Cardiac muscle cell (in vitro differentiated cells and primary cell): ENCODE measurements at regions not wholly inside any gene's neighbourhood (a gene's known extent, or its start where the extent isn't known, plus 50 kb on each side); places are given as distances from the start of the nearest gene placed in this dataset.

ENCODE experiments used
- DNase-seq, 2 donors: peaks; one replicate each; pipeline versions ENCODE4 v3.0.0 to v3.0.0-alpha.2; 2010 to 2017; ENCODE audit warnings: low read depth in 1 of 2, low spot score in 1 of 2
- H3K27ac ChIP-seq: fragments of 200-600 bp; sonication (generic); 2 replicates; pipeline ENCODE4 v1.5.1; 2016
- H3K27me3 ChIP-seq: fragments of 200-600 bp; sonication (generic); 2 replicates; pipeline ENCODE4 v1.6.0; 2016; ENCODE audit warnings: control low read depth
- H3K36me3 ChIP-seq: fragments of 200-600 bp; sonication (generic); 2 replicates; pipeline ENCODE4 v1.5.1; 2016; ENCODE audit warnings: control low read depth
- H3K4me1 ChIP-seq: fragments of 200-600 bp; sonication (generic); 2 replicates; pipeline ENCODE4 v1.8.1; 2017; ENCODE audit warnings: low read depth, mild to moderate bottlenecking, mixed run types
- H3K4me3 ChIP-seq: fragments of 200-600 bp; sonication (generic); 2 replicates; pipeline ENCODE4 v1.5.1; 2016; ENCODE audit warnings: mild to moderate bottlenecking
- H3K9me3 ChIP-seq: fragments of 200-600 bp; sonication (generic); 2 replicates; pipeline ENCODE4 v1.5.1; 2017; ENCODE audit warnings: low read depth, mild to moderate bottlenecking, control low read depth
- CTCF ChIP-seq: IDR thresholded peaks from 2 replicates; pipeline ENCODE4 v1.5.1; 2012; ENCODE audit warnings: low read depth, mild to moderate bottlenecking, low read length

- Histone ChIP-seq H3K36me3 (no peaks in the 10 kb centered on the region), H3K4me1 (no peaks in the 10 kb centered on the region), H3K27me3 (no peaks in the 10 kb centered on the region), H3K4me3 (no peak overlapping the region), H3K9me3 (no peaks in the 10 kb centered on the region), H3K27ac (no peak overlapping the region)
- no peak for DNase-seq
- no peak for TF ChIP-seq CTCF
Observed at GRCh38 chr14:104277416-104278213, 139.2 kb downstream of the KIF26A start.

DNA sequence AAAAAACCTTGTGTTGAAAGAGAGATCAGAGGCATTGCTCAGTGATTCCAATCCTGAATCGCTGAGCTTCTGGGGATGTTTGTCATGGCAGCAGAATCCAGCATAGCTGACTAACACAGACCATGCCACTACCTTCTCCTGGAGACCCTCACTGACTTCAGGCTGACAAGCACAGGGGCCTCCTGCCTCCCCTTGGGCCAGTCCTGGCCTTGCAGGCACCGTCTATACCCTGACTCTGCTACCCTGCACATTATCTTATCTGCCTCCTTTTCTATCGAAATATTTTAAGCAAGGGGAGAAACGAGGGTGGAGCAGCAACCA, 139.8 kb downstream of the KIF26A start:
- Histone ChIP-seq H3K4me3 (no peak overlapping the region), H3K36me3 (no peaks in the 10 kb centered on the region), H3K9me3 (no peaks in the 10 kb centered on the region), H3K27me3 (no peaks in the 10 kb centered on the region), H3K27ac (no peak overlapping the region), H3K4me1 (no peaks in the 10 kb centered on the region)
- no peak for DNase-seq
- no peak for TF ChIP-seq CTCF

- Histone ChIP-seq H3K4me1 (no peaks in the 10 kb centered on the region), H3K9me3 (no peaks in the 10 kb centered on the region), H3K4me3 (no peak overlapping the region), H3K27ac (no peak overlapping the region), H3K27me3 (no peaks in the 10 kb centered on the region), H3K36me3 (no peaks in the 10 kb centered on the region)
- no peak for DNase-seq
- TF ChIP-seq CTCF: no peak
Observed at GRCh38 chr14:104280085-104280901, 141.9 kb downstream of the KIF26A start.

DNA sequence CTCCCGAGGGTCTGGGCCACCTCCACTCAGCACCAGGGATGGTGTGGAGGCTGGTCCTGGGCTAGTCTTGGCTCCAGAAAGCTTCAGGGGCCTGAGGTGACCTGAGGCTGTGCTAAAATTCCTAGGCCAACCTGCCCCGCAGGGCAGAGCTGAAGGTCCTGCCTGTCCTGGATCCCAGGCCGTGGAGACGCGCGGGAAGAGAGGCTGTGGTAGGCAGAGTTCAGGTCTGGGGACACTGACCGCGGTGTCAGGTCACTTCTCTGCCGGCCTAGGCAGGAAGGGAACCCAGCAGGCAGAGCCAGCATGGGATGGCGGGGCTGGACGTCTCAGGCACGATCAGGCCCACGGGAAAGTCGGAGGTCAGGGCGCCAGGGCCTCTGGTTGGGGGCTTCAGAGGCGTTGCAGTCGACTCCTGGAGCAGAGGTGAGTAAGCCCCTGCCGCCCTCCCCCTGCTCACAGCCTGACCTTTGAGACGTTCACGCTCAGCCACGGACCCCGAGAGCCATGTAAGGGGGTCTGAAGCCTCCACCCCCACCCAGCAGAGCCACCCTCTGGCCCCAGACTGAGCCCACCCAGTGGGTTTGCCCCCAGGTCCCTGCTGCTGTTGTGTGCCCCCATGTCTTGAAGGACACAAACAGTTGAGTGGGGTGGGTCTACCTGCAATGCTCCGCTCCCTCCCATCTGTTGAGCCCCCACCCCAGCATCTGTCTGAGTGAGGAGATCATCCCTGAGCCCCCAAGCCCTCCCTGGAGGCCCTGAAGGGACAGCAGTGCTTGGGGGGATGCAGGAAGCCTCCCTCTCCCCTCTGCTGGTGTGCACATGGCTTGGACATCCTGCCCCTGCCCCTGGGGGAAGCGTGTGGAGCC, 142.7 kb downstream of the KIF26A start:
- DNase-seq: no peak
- Histone ChIP-seq H3K27me3 (no peaks in the 10 kb centered on the region), H3K27ac (no peak overlapping the region), H3K36me3 (no peaks in the 10 kb centered on the region), H3K4me3 (no peak overlapping the region), H3K9me3 (no peaks in the 10 kb centered on the region), H3K4me1 (no peaks in the 10 kb centered on the region)
- no peak for TF ChIP-seq CTCF

GRCh38 chr14:104281768-104282301, 143.4 kb downstream of the KIF26A start:
- no peak for DNase-seq
- H3K9me3 ChIP-seq: no peaks in the 10 kb centered on the region
- H3K4me3 ChIP-seq: no peak overlapping the region
- no peak overlapping the region for H3K27ac ChIP-seq
- no peaks in the 10 kb centered on the region for H3K4me1 ChIP-seq
- no peak for TF ChIP-seq CTCF
- no peaks in the 10 kb centered on the region for H3K27me3 ChIP-seq
- no peaks in the 10 kb centered on the region for H3K36me3 ChIP-seq
